Neutrophil (primary cell): ENCODE measurements at regions not wholly inside any gene's neighbourhood (a gene's known extent, or its start where the extent isn't known, plus 50 kb on each side); places are given as distances from the start of the nearest gene placed in this dataset.

Experiments used
- H3K27ac ChIP-seq: fragments of 200-600 bp; sonication (generic); 2 replicates; pipeline ENCODE4 v1.5.1; 2016; ENCODE audit warnings: mild to moderate bottlenecking, moderate library complexity
- H3K27me3 ChIP-seq: fragments of 200-600 bp; sonication (generic); 2 replicates; pipeline ENCODE4 v1.6.0; 2016; ENCODE audit warnings: mild to moderate bottlenecking
- H3K36me3 ChIP-seq: fragments of 200-600 bp; sonication (generic); 2 replicates; pipeline ENCODE4 v1.5.1; 2017
- H3K4me1 ChIP-seq, 2 experiments: fragments of 200-600 bp in 1 of 2; sonication (generic) in 1 of 2; 1 replicate in 1 of 2; 2 replicates in 1 of 2; pipeline versions ENCODE4 v1.5.1 to v1.6.1; 2013 to 2016; ENCODE audit warnings: low read depth in 1 of 2, low read length in 1 of 2, mild to moderate bottlenecking in 1 of 2, moderate library complexity in 1 of 2; ENCODE audit not compliant: control insufficient read depth in 1 of 2, insufficient read depth in 1 of 2
- H3K4me3 ChIP-seq, 2 experiments: fragments of 200-600 bp in 1 of 2; sonication (generic) in 1 of 2; 1 replicate in 1 of 2; 2 replicates in 1 of 2; pipeline ENCODE4 v1.5.1; 2013 to 2016; ENCODE audit warnings: low read depth in 1 of 2, low read length in 1 of 2, mild to moderate bottlenecking in 1 of 2, moderate library complexity in 1 of 2
- H3K9me3 ChIP-seq: fragments of 200-600 bp; sonication (generic); 2 replicates; pipeline ENCODE4 v1.5.1; 2016
- CTCF ChIP-seq: fragments of 200-600 bp; sonication (generic); IDR thresholded peaks from 2 replicates; pipeline ENCODE4 v1.5.1; 2016; ENCODE audit warnings: antibody characterized with exemption

- Histone ChIP-seq H3K4me3 (no peak overlapping the region), H3K4me1 (peaks cover 3 to 7% of the 10 kb centered on the region in 2 experiments), H3K27me3 (no peaks in the 10 kb centered on the region), H3K36me3 (peaks cover 35% of the 10 kb centered on the region), H3K9me3 (no peaks in the 10 kb centered on the region), H3K27ac (no peak overlapping the region)
- TF ChIP-seq CTCF = no peak
Measured at GRCh38 chr18:46266473-46266872, 162.3 kb downstream of the HAUS1 start.

- Histone ChIP-seq H3K4me3 (no peak overlapping the region), H3K27ac (no peak overlapping the region), H3K36me3 (peaks cover 26% of the 10 kb centered on the region), H3K9me3 (no peaks in the 10 kb centered on the region), H3K4me1 (peaks cover 0 to 3% of the 10 kb centered on the region in 2 experiments), H3K27me3 (no peaks in the 10 kb centered on the region)
- TF ChIP-seq CTCF = no peak
Measured at GRCh38 chr18:46268671-46269070, 164.5 kb downstream of the HAUS1 start.

GRCh38 chr18:46269275-46269674 lies 165.1 kb downstream of the HAUS1 start:
- H3K4me3 ChIP-seq = no peak overlapping the region
- H3K27ac ChIP-seq = no peak overlapping the region
- H3K9me3 ChIP-seq = no peaks in the 10 kb centered on the region
- H3K27me3 ChIP-seq = no peaks in the 10 kb centered on the region
- no peak for TF ChIP-seq CTCF
- H3K4me1 ChIP-seq = peaks cover 0 to 3% of the 10 kb centered on the region in 2 experiments
- peaks cover 20% of the 10 kb centered on the region for H3K36me3 ChIP-seq

GRCh38 chr18:46271488-46271887 lies 167.3 kb downstream of the HAUS1 start:
- TF ChIP-seq CTCF = no peak

GRCh38 chr18:46273861-46274260 lies 169.7 kb downstream of the HAUS1 start:
- Histone ChIP-seq H3K9me3 (no peaks in the 10 kb centered on the region), H3K36me3 (peaks cover 4% of the 10 kb centered on the region), H3K4me3 (no peak overlapping the region), H3K4me1 (no peaks in the 10 kb centered on the region), H3K27ac (no peak overlapping the region), H3K27me3 (no peaks in the 10 kb centered on the region)
- TF ChIP-seq CTCF = no peak

More at GRCh38 chr18:46271488-46271887, 167.3 kb downstream of the HAUS1 start:
- Histone ChIP-seq H3K36me3 (peaks cover 11% of the 10 kb centered on the region), H3K27me3 (no peaks in the 10 kb centered on the region), H3K4me3 (no peak overlapping the region), H3K9me3 (no peaks in the 10 kb centered on the region), H3K4me1 (no peaks in the 10 kb centered on the region), H3K27ac (no peak overlapping the region)

GRCh38 chr18:46274266-46274665 lies 170.1 kb downstream of the HAUS1 start:
- H3K36me3 ChIP-seq = peaks cover 4% of the 10 kb centered on the region
- H3K27me3 ChIP-seq = no peaks in the 10 kb centered on the region

More at GRCh38 chr18:46274266-46274665, 170.1 kb downstream of the HAUS1 start:
- no peak overlapping the region for H3K27ac ChIP-seq
- TF ChIP-seq CTCF = no peak
- H3K4me1 ChIP-seq = no peaks in the 10 kb centered on the region
- H3K4me3 ChIP-seq = no peak overlapping the region
- no peaks in the 10 kb centered on the region for H3K9me3 ChIP-seq
